H7 (cell line): ENCODE measurements at regions not wholly inside any gene's neighbourhood (a gene's known extent, or its start where the extent isn't known, plus 50 kb on each side); places are given as distances from the start of the nearest gene placed in this dataset.

Source experiments
- DNase-seq: peaks from one replicate; pipeline ENCODE4 v3.0.0; 2012
- H3K27me3 ChIP-seq: 2 replicates; pipeline ENCODE4 v1.6.0; 2011; ENCODE audit warnings: mild to moderate bottlenecking, low read length; ENCODE audit not compliant: control insufficient read depth, insufficient read depth
- H3K36me3 ChIP-seq: replicated peaks from 2 replicates; pipeline ENCODE4 v1.5.1; 2011; ENCODE audit warnings: low read length; ENCODE audit not compliant: control insufficient read depth, insufficient read depth
- H3K4me3 ChIP-seq: 2 replicates; pipeline ENCODE4 v1.5.1; 2011; ENCODE audit warnings: low read depth, mild to moderate bottlenecking, control low read depth, low read length, moderate library complexity; ENCODE audit not compliant: insufficient read depth

DNA sequence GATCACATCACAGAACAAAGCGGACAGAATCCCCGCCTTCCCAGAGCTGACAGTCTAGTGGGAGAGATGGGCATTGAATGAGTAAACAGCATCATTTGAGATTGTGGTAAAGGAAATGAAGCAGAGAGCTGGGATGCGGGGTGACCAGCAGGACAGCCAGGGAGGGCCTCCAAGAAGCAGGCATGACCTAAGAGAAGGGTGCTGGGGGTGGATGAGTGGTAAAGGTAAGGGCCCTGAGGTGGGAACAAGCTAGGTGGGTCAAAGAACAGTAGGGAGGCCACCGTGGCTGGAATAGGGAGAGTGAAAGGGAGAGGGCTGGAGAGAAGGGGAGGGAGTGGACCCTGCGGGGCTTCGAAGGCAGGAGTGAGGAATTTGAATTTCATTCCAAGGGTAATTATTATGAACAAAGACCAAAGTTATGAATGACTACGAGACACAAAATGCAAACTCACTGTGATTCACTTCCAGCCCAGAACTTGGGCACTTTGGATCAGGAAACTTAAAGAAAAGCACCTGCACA lies 61.4 kb downstream of the CEBPB start:
- Histone ChIP-seq H3K27me3 (no peaks in the 10 kb centered on the region), H3K4me3 (no peak overlapping the region), H3K36me3 (no peaks in the 10 kb centered on the region)
- DNase-seq = no peak

DNA sequence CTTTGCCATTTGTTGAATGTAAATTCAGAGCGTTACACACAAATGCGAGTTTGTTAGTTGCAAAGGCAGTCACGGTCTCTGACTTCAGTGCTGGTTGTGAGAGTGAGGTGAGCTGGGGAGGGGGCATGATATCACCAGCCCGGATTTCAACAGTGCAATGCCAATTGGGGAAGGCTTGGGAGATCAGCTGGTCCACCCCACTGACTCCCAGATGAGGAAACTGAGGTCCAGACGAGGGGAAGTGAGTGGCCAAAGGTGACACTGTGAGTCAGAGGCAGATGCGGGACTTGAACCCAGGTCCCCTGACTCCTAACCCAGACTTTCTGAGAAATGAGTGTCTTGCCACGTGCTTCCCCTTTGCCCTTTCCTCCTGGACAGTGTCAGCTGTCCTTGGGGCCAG lies 62.1 kb downstream of the CEBPB start:
- Histone ChIP-seq H3K36me3 (no peaks in the 10 kb centered on the region), H3K27me3 (no peaks in the 10 kb centered on the region), H3K4me3 (no peak overlapping the region)
- no peak for DNase-seq

DNA sequence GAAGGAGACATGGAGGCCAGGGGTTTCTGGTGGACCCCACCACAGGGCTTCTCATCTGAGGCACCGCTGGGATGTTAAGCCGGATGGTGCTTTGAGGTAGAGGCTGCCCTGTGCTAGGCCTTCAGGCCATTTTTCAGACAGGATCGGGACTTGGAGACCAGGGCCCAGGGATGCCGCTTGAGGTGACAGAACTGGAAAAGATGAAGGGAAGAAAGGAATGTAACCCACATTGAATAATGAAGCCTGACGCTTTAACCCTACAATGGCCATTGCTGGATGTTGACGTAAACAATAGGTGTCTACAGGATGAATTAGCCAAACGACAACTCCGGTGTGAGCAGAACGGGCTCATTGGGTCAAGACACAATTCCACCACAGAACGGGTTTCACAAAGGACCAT lies 62.5 kb downstream of the CEBPB start:
- Histone ChIP-seq H3K4me3 (no peak overlapping the region), H3K36me3 (no peaks in the 10 kb centered on the region), H3K27me3 (no peaks in the 10 kb centered on the region)
- no peak for DNase-seq

DNA sequence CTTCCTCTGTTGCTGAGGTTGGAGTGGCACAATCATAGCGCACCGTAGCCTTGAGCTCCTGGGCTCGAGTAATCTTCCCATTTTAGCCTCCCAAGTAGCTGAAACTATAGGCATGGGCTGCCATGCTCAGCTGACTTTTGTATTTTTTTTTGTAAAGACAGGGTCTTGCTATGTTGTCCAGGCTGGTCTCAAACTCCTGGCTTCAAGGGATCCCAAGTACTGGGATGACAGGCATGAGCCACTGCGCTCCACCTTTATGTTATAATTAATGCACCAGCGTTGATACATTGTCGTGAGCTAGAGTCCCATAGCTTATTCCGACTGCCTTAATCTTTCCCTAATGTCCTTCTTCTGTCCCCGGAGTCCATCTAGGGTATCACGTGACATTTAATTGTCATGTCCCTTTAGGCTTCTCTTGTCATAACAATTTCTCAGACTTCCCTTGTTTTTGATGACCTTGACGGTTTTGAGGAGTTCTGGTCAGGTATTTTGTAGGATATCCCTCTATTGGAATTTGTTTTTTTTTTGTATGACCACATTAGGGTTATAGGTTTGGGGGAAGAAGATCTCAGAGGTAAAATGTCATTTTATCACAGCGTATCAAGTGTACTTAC lies 63.9 kb downstream of the CEBPB start:
- H3K4me3 ChIP-seq = no peak overlapping the region
- no peak for DNase-seq
- H3K36me3 ChIP-seq = no peaks in the 10 kb centered on the region
- no peaks in the 10 kb centered on the region for H3K27me3 ChIP-seq

DNA sequence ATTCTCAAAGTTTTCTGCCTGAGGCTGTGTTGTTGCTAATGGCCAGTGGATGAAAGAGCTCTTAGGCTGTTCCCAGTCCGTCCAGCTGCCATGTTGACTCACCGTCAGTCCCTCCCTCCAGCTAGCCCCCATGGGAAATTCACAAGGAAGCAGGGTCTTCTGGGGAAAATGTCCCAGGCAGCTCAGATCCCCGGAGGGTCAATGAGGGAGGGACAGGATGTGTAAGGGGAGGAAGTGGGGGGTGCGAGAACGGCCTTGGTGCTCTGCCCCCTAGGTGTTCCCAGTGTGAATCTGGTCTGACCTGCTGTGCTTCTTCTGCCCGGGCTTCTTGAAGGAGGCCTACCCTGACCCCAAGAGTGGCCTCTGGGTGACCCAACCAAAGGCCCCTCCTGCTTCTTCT lies 65.9 kb downstream of the CEBPB start:
- Histone ChIP-seq H3K4me3 (no peak overlapping the region), H3K27me3 (no peaks in the 10 kb centered on the region)
- no peak for DNase-seq

GRCh38 chr20:50257860-50258259 lies 67.2 kb downstream of the CEBPB start:
- Histone ChIP-seq H3K36me3 (no peaks in the 10 kb centered on the region), H3K27me3 (no peaks in the 10 kb centered on the region), H3K4me3 (no peak overlapping the region)
- DNase-seq = no peak

More for the DNA sequence above, 65.9 kb downstream of the CEBPB start:
- H3K36me3 ChIP-seq = no peaks in the 10 kb centered on the region

GRCh38 chr20:50258790-50259483 lies 68.3 kb downstream of the CEBPB start:
- no peak for DNase-seq
- H3K36me3 ChIP-seq = no peaks in the 10 kb centered on the region
- H3K4me3 ChIP-seq = no peak overlapping the region
- H3K27me3 ChIP-seq = no peaks in the 10 kb centered on the region

GRCh38 chr20:50259705-50260478 lies 69.3 kb downstream of the CEBPB start:
- Histone ChIP-seq H3K27me3 (no peaks in the 10 kb centered on the region), H3K36me3 (no peaks in the 10 kb centered on the region), H3K4me3 (no peak overlapping the region)
- DNase-seq = no peak

DNA sequence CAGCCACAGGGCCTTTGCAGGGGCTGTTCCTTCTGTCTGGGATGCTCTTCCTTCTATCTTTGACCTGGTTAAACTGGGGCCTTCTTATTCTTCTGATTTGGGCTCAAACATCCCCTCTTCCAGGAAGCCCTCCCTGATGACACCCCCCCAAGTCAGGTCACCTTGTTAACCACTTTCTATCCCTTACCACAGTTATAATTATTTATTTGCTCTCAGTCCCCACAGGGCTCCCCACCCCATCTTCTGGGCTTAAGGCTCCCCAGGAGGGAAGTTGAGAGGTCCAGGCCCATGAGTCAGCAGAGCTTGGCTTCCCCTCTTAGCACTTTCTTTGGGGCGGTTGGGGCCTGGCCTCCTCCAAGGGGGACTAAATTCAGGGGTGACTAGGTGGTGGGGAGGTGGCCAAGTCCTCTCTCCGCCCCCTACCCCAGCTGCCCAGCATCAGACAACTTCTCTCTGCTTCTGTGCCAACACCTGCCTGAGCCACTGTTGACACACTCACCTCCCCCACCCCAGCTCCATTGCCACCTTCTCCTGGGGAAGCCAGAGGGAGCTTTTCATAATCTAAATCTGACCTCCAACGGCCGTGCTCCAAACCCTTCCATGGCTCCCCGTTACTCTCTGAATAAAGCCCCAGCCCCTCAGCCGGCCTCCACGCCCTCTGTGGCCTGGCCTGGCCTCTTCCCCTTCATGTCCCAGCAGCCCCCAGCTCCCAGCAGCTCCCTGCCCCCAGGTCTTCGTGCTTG lies 70.0 kb downstream of the CEBPB start:
- DNase-seq = no peak
- H3K36me3 ChIP-seq = no peaks in the 10 kb centered on the region

DNA sequence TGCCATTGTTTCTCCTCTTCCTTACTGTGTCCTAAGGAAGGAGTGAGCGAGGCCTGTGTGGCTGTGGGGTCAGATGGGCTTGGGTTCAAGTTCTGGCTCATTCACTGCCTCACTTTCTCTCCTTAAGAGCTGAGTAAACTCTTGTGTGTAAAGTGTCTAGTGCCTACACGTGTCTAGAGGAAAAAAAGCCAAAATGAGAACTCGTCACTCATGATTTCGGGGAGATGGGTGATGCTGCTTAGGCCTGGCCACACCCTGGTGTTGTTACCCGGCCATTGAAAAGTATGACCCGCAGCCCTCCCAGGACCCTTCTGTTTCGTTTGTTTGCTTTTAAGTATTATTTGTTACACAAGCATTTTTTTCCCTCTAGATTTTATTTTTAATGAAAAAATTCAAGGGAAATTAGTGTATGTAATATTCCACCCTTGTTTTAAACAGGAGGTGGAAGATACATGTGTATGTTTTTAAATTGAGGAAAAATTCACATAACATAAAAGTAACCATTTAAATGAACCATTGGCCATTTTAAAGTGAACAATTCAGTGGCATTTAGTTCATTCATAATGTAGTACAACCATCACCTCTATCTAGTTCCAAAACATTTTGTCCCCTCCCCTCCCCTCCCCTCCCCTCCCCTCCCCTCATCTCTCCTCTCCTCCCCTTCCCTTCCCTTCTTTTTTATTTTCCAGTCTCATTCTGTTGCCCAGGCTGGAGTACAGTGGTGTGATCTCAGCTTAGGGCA lies 71.0 kb downstream of the CEBPB start:
- H3K27me3 ChIP-seq = no peaks in the 10 kb centered on the region
- no peaks in the 10 kb centered on the region for H3K36me3 ChIP-seq
- no peak for DNase-seq
- no peak overlapping the region for H3K4me3 ChIP-seq

More for the DNA sequence above, 70.0 kb downstream of the CEBPB start:
- H3K4me3 ChIP-seq = no peak overlapping the region
- H3K27me3 ChIP-seq = no peaks in the 10 kb centered on the region

DNA sequence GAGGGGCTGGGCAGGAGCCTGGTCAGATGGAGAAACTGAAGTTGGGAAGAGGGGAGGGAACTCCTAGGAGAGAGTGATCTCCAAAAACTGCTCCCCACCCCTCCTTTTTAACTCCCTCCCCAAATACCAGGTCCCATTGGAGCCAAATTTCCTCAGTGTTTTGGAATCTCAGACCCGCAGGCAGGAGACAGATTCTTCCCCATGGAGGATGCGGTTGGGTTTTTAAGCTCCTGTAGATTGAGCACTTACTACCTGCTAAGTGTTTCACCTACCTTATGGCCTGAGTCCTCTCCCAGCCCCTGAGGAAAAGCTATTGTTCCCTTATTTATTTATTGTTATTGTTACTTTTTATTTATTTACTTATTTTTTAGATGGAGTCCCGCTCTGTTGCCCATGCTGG lies 73.2 kb downstream of the CEBPB start:
- no peak for DNase-seq
- Histone ChIP-seq H3K27me3 (no peaks in the 10 kb centered on the region), H3K4me3 (no peak overlapping the region), H3K36me3 (no peaks in the 10 kb centered on the region)

DNA sequence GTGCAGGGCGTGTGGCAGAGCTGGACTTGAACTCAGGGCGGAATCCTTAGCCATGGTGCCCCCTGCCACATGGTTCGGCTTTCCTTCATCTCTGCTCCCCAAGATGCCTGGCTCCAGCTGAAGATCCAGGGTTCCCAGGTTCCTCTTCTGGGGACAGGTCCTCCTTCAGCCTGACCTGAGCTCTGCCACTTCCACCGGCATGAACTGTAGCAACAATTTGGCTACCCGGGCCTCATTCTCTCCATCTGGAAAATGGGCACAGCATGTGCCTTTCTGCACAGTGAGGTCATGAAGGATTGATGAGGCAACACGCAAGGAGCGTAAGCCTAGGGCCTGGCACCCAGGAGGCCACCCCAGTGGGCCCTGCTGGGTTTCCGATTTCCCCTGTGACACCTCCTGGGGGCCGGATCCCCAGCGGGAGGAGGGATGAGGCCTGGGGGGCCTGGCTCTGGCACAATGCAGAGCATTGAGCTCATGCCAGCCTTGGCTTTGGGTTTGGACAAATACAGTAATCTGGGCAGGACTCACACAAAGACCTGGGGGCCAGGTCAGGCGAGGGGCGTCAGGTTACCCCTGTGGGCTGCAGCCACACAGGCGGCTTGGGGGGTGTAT lies 74.0 kb downstream of the CEBPB start:
- Histone ChIP-seq H3K36me3 (no peaks in the 10 kb centered on the region), H3K4me3 (no peak overlapping the region), H3K27me3 (no peaks in the 10 kb centered on the region)
- no peak for DNase-seq

GRCh38 chr20:50265245-50265946 lies 74.8 kb downstream of the CEBPB start:
- no peak overlapping the region for H3K4me3 ChIP-seq
- H3K27me3 ChIP-seq = no peaks in the 10 kb centered on the region
- DNase-seq = no peak
- no peaks in the 10 kb centered on the region for H3K36me3 ChIP-seq
